GM12891 (cell line): ENCODE measurements at regions not wholly inside any gene's neighbourhood (a gene's known extent, or its start where the extent isn't known, plus 50 kb on each side); places are given as distances from the start of the nearest gene placed in this dataset.

Source experiments
- DNase-seq: peaks from one replicate; pipeline ENCODE4 v3.0.0; 2011; ENCODE audit warnings: low spot score; ENCODE audit not compliant: insufficient read length
- FAIRE-seq: peaks from 2 replicates; lab custom pipeline; 2011; peaks lifted over from hg19 to GRCh38; lab: Jason Lieb, UNC
- PAX5 ChIP-seq: IDR thresholded peaks from 2 replicates; pipeline ENCODE4 v1.6.1; 2011; ENCODE audit warnings: low read length, moderate library complexity, mild to moderate bottlenecking; ENCODE audit not compliant: insufficient read depth, severe bottlenecking
- POLR2A ChIP-seq: IDR thresholded peaks from 2 replicates; pipeline ENCODE4 v1.6.1; 2011; ENCODE audit warnings: low read depth, low read length, control low read depth
- POLR2AphosphoS5 ChIP-seq: IDR thresholded peaks from 2 replicates; pipeline ENCODE4 v1.6.1; 2011; ENCODE audit warnings: low read depth, low read length, control low read depth
- POU2F2 ChIP-seq: IDR thresholded peaks from 2 replicates; pipeline ENCODE4 v1.6.1; 2011; ENCODE audit warnings: low read depth, mild to moderate bottlenecking, control low read depth, low read length, moderate library complexity
- SPI1 ChIP-seq: IDR thresholded peaks from 2 replicates; pipeline ENCODE4 v1.6.1; 2011; ENCODE audit warnings: low read depth, low read length, control low read depth
- TAF1 ChIP-seq: IDR thresholded peaks from 2 replicates; pipeline ENCODE4 v1.6.1; 2011; ENCODE audit warnings: low read depth, low read length, control low read depth

- no peak for DNase-seq
- no peak for FAIRE-seq
- TF ChIP-seq POU2F2 (no peak), POLR2A (no peak)
These were observed 1069.3 kb upstream of the CNTNAP5 start for GRCh38 chr2:122955776-122956175.

- DNase-seq (no peak), FAIRE-seq (no peak)
- TF ChIP-seq POLR2A, result no peak
- no peak for TF ChIP-seq TAF1
- TF ChIP-seq SPI1, result no peak
- TF ChIP-seq PAX5, result no peak
- no peak for TF ChIP-seq POLR2AphosphoS5
- no peak for TF ChIP-seq POU2F2
These were observed 1064.1 kb upstream of the CNTNAP5 start for GRCh38 chr2:122960759-122961641.

- TF ChIP-seq TAF1 (no peak), POU2F2 (no peak), PAX5 (no peak), POLR2A (no peak), POLR2AphosphoS5 (no peak), SPI1 (no peak)
- no peak for FAIRE-seq
- DNase-seq, result no peak
These were observed 1058.6 kb upstream of the CNTNAP5 start for GRCh38 chr2:122966461-122966860.

GRCh38 chr2:122977580-122977979, 1047.5 kb upstream of the CNTNAP5 start:
- no peak for FAIRE-seq
- TF ChIP-seq PAX5 (no peak), POLR2AphosphoS5 (no peak), POLR2A (no peak), TAF1 (no peak), POU2F2 (no peak), SPI1 (no peak)
- no peak for DNase-seq

GRCh38 chr2:122980671-122981070, 1044.4 kb upstream of the CNTNAP5 start:
- DNase-seq (no peak), FAIRE-seq (no peak)

GRCh38 chr2:122982936-122983335, 1042.2 kb upstream of the CNTNAP5 start:
- no peak for DNase-seq
- no peak for TF ChIP-seq TAF1
- no peak for TF ChIP-seq POLR2AphosphoS5
- no peak for TF ChIP-seq PAX5
- no peak for TF ChIP-seq POLR2A
- no peak for TF ChIP-seq POU2F2
- no peak for TF ChIP-seq SPI1
- no peak for FAIRE-seq

More at GRCh38 chr2:122980671-122981070, 1044.4 kb upstream of the CNTNAP5 start:
- no peak for TF ChIP-seq TAF1
- no peak for TF ChIP-seq POU2F2
- no peak for TF ChIP-seq POLR2A
- TF ChIP-seq PAX5, result no peak
- TF ChIP-seq SPI1, result no peak
- TF ChIP-seq POLR2AphosphoS5, result no peak

- no peak for TF ChIP-seq POLR2AphosphoS5
- TF ChIP-seq POLR2A, result no peak
- no peak for TF ChIP-seq TAF1
- TF ChIP-seq POU2F2, result no peak
- no peak for TF ChIP-seq PAX5
- TF ChIP-seq SPI1, result no peak
- DNase-seq, result no peak
- FAIRE-seq, result no peak
These were observed 1036.5 kb upstream of the CNTNAP5 start for GRCh38 chr2:122988395-122989221.

- FAIRE-seq (no peak), DNase-seq (no peak)
- TF ChIP-seq POU2F2, result no peak
- no peak for TF ChIP-seq POLR2AphosphoS5
- no peak for TF ChIP-seq POLR2A
- no peak for TF ChIP-seq PAX5
- no peak for TF ChIP-seq TAF1
- TF ChIP-seq SPI1, result no peak
These were observed 1031.5 kb upstream of the CNTNAP5 start for GRCh38 chr2:122993592-122993991.

GRCh38 chr2:122999258-122999657, 1025.8 kb upstream of the CNTNAP5 start:
- TF ChIP-seq POU2F2 (no peak), POLR2A (no peak), POLR2AphosphoS5 (no peak), TAF1 (no peak), PAX5 (no peak)
- no peak for DNase-seq
- no peak for FAIRE-seq

GRCh38 chr2:122999821-123000220, 1025.3 kb upstream of the CNTNAP5 start:
- TF ChIP-seq SPI1, result no peak
- no peak for TF ChIP-seq POU2F2
- no peak for TF ChIP-seq TAF1
- TF ChIP-seq POLR2AphosphoS5, result no peak
- TF ChIP-seq POLR2A, result no peak
- TF ChIP-seq PAX5, result no peak
- DNase-seq (no peak), FAIRE-seq (no peak)
